Fibroblast of the conjunctiva (primary cell): ENCODE measurements at regions not wholly inside any gene's neighbourhood (a gene's known extent, or its start where the extent isn't known, plus 50 kb on each side); places are given as distances from the start of the nearest gene placed in this dataset.
"Not testable (repeated sequence)": the region's sequence is repeated elsewhere in the genome, so short reads cannot be mapped to it uniquely, and the experiment has no call there.

ENCODE experiments used
- DNase-seq: peaks from one replicate; pipeline ENCODE4 v3.0.0-alpha.2; 2010; ENCODE audit warnings: low read depth

DNA sequence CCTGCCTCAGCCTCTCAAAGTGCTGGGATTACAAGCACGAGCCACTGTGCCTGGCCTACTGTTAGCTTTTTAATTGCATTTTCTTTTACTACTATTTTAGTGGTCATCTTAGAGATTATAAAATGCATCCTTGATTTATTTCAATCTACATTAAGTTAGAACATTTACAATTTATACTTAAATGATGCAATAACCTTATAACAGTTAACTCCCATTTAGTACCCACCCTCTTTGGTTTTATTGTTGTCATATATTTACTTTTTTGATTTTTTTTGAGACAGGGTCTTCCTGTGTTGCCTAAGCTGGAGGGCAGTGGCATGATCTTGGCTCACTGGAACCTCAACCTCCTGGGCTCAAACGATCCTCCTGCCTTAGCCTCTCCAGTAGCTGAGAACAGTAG is 77.3 kb downstream of the PPCDC start:
- DNase-seq: no peak

DNA sequence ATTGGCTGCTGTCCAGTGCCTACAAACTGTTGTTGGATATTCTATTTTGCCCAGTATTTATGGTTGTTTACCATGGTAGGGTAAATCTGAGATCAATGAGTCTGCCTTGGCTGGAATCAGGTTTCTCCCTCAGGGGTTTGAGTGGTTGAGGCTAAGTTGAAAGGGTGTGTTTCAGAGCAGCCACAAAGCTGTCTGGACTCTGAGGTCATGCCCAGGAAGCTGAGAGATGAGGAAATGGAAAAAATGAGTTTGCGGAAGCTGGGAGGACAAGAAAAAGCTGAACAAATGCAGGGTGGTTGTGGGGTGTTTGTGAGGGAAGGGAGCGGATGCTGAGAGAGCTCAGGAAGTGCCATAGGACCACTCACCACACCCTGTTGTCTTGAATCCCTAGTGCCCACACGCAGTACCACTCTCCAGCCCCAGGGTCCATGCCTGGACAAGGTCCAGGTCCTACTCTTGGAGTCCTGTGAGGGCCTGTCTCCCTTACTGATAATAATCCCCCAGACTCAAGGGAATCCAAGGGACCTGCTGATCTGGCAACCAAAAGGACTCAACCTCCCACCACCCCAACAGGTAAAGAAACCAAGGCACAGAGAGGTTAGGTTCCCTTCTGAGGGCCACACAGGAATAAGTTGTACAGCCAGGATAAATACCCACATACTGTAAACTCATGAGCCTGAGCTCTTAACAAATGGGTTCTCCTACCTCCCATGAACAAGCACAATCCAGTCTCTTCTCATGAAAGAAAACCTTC is 81.6 kb downstream of the PPCDC start:
- peak; percentile 90 for DNase-seq

DNA sequence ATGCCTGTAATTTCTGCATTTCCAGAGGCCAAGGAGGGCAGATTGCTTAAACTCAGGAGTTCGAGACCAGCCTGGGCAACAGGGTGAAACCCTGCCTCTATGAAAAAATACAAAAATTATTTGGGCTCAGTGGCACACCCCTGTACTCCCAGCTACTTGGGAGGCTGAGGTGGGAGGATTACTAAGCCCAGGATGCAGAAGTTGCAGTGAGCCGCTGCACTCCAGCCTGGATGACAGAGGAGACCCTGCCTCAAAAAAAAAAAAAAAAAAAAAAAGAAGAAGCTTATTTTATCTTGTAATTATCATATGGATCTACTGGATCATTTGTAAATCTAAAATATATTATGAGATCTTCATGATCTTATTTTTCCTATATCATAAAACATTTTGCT is 84.1 kb downstream of the PPCDC start:
- DNase-seq: no peak

DNA sequence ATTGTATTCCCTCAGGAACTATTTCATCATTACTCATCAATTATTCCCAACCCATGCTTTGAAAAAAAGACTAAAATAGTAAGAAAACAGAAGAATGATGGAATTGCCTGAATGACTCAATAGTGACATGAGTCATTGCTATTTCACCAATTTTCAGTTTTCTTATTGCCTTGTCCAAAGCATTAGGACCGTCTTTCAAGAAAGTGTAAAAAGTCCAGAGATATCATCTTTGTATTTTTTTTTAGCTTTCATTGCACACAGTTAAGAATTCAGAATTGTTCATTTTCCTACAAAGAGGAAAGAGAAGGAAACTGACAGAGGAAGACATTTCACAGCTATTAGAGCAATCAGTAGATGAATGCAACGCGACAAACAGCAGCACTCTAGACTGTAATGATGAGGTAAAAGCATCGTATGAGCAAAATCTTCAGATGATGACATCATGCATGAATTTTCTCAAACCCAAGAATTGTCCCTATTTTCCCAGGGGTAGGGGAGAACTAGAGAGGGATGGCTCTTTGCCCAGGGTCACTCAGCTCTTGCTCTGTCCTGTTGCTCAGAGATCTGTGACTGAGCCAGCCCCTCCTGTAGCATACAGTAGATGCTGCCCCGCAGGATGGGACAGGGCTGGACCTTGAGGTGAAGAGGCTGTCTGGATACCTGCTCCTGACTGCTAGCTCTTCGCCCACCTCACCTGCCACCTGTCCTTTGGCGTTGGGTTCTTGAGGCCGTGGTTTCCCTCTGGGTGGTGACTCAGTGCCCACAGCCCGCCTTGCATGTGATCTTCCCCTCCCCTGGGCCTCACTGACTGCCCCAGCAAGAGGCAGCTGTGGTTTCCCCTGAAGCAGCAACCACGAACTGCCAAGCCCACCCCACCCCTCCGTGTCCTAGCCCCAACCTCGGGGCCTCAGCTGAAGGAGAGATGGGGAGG is 84.8 kb downstream of the PPCDC start:
- DNase-seq: peak; percentile 76

DNA sequence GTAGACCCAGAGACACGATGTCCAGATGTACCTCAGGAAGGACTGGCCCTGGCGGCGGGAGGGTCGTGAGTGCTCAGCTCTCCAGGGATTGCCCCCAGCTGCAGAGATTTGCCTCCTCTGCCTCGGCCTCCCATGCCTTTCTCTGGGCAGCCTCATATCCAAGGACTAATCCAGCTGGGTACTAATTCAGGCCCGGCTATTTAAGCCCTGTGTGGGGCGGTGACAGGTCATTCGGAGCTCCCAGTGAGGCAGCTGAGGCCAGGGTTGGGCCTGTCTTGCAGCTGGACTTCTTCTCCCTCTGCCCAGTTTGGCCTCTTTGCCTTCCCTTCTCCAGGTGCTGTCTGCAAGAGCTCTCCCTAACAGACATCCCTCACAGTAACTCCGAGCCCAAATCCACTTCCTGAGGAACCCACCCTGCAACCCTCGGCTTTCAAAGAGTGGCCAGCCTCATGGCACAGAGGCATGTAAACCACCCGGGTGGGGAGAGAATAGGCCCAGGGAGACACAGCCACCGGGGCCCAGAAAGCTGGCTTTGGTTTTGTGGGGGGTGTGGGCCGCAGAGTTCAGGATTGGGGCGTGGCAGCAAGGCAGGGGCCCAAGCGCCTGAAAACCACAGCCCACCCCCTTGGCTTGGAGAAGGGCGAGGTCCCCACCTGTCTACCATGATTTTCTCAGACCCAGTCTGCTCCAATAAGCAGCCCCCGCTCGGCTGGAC is 85.8 kb downstream of the PPCDC start:
- DNase-seq: no peak

DNA sequence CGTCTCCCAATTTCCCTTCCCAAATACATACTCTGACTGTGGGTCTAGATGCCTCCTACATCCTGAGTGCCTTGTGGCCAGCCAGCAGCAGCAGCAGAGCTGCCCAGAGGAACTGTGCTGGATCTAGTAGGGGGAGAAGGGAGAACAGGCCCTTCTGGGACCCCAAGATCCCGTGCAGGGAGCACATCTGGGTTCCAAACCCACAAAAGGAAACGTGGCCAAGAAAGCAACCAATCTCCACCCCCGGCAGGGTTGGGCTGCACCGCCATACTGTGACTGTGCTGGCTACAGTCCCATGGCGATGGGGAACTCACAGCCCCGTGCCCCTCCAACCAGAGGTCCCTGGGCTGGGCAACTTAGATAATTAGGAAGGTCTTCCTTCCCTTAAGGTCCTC is 86.3 kb downstream of the PPCDC start:
- DNase-seq: no peak

DNA sequence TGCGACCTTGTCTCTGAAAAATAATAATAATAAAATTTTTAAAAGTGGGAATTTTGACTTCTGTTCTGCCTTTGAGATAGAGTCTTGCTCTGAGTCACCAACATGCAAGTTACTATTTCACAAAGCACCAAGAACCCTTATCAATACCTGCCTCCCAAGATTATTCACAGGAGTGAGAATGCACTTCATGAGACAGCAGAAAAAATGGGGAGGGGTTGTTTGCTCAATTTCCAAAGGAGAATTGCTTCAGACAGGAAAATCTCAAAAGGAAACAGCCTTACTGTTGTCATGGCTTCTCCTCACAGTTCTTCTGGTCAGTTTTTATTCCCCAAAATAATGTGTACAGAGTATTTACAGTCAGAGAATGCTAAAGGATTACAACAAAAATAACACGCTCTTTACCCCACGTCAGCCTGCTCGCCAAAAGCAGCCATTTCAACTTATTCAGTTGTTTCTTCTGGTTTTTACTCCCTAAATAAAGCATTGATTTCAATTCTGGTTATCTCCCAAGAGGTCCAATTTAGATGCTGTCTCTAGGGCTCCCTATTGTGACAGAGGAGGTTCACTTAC is 89.0 kb downstream of the PPCDC start:
- DNase-seq: no peak

DNA sequence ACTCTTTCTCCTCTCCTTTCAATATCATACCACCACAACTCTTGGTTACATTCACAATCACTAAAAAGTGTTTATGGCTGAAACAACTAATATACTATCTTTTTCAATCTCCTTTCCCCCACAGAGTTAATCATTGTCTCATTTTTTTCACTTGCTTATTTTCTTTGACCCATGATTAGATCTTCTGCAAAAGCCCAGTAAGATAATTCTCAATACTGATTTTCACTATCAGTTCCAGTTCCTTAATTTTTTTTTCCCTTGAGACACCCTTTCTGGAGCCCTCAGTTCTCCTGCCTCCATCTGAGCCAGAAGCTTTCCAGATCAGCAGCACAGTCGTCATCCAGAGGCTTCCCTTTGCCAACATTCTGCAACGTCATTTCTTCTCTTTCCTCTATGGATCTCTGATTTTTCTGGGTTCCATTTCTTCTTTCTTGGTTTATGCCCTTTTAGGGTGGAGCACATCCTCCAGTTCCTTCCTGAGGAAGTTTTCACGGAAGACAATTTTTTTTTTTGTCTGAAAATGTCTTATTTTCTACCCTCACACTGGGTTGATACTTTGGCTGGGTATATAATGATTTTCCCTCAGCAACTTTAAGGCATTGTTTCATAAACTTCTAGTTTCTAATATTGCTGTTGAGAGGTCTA is 88.7 kb upstream of the C15orf39 start:
- no peak for DNase-seq

DNA sequence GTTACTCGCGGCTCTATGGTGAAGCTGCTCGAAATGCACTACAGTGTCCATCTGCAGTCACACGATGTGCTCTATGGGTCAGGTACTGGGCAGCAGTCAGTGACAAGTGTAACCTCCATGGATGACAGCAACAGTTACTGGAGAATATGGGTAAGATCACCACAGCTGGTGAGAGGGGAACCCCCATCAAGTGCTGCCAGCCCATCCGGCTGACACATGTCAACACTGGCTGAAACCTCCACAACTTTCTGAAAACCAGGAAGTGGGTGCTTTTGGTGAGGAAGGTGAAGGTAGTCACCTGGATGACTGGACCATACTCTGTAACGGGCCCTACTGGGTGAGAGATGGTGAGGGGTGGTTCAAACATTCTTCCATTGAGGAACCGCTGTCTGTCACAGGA is 87.4 kb upstream of the C15orf39 start:
- no peak for DNase-seq

DNA sequence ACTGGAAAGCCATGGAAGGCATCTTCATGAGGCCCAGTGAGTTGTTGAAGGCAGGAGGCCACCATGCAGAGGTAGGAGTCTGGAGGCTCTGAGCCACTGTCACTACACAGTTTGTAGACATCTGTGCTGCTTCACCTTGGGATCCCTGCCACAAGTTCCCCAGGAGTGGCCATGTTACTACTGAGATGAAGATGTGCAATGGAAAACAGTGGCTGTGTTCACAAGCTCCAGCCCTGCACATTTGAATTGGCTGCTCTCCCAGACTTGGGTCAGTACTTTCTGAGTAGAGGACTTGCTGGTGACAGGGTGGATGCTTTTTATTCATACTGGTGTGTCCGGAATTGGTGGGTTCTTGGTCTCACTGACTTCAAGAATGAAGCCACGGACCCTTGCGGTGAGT is 86.9 kb upstream of the C15orf39 start:
- DNase-seq: no peak

DNA sequence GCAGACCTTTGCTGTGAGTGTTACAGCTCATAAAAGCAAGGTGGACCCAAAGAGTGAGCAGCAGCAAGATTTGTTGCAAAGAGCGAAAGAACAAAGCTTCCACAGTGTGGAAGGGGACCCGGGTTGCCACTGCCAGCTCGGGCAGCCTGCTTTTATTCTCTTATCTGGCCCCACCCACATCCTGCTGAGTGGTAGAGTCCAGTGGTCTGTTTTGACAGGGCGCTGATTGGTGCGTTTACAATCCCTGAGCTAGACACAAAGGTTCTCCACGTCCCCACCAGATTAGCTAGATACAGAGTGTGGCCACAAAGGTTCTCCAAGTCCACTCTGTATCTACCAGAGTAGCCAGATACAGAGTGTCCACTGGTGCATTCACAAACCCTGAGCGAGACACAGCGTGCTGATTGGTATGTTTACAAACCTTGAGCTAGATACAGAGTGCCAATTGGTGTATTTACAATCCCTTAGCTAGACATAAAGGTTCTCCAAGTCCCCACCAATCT is 86.2 kb upstream of the C15orf39 start:
- not testable (repeated sequence) for DNase-seq

DNA sequence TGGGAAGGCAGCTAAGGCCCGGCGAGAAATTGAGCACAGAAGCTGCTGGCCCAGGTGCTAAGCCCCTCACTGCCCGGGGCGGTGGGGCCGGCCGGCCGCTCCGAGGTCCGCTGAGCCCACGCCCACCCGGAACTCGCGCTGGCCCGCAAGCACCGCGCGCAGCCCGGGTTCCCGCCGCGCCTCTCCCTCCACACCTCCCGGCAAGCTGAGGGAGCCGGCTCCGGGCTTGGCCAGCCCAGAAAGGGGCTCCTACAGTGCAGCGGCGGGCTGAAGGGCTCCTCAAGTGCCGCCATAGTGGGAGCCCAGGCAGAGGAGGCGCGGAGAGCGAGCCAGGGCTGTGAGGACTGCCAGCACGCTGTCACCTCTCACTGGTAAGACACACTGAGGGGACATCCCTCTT is 85.5 kb upstream of the C15orf39 start:
- not testable (repeated sequence) for DNase-seq

DNA sequence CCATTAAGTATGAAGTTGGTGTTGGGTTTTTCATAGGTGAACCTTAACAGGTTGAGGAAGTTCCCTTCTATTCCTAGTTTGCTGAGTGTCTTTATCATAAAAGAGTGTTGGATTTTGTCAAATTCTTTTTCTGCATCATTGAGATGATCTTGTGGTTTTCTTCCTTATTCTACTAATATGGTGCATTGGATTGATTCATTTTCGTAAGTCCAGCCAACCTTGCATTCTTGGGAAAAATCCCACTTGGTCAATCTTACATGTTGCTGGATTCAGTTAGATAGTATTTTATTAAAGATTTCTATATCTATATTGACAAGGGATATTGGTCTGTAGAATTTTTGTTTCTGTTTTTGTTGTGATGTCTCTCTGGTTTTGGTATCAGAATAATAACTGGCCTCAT is 83.7 kb upstream of the C15orf39 start:
- DNase-seq: no peak

DNA sequence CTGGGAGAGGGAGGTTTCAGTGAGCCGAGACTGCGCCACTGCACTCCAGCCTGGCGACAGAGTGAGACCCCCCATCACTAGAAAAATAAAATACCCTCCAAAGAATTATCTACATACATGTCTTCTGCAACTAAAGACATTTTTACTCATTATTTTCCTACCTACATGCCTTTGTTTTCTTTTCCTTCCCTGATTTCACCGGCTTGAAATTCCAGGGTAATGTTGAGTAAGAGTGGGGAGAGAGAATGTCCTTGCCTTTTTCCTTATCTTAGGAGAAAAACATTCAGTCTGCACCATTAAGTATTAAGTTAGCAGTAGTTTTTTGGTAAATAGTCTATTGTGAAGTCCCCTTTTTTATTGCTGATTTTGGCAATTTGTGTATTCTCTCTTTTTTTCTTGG is 82.4 kb upstream of the C15orf39 start:
- DNase-seq: not testable (repeated sequence)

DNA sequence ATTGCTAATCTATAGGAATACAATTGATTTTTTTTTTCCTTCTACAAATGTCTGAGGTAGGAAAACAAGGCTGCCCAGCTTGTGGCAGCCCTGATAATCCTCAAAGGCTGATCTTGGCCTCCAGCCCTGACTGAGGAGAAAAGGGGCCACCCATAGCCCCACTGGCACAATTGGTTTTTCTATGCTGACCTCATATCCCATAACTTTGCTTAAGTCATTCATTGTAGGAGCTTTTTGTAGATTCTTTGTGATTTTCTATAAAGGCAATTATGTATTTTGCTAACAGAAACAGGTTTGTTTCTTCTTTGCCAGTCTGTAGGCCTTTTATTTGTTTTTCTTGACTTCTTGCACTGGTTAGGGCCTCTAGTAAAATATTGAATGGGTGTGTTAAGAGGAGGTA is 80.2 kb upstream of the C15orf39 start:
- DNase-seq: no peak

DNA sequence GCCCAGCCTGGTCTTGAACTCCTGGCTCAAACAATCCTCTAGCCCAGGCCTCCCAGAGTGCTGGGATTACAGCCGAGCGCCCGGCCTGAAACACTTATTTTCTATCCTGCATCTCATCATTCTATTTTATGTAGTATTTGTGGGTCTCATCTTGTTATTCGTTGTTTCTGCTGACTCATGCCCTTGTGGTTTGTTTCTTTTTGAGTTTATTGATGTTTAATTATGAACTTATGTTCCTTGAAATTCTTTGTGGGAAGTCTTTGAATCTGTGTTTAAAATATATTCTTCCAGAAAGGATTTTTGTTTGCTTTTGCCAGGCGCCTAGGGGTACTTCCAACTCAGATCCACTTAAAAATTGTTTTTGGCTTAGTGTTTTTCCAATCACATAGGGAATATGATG is 78.3 kb upstream of the C15orf39 start:
- peak; percentile 29 for DNase-seq

DNA sequence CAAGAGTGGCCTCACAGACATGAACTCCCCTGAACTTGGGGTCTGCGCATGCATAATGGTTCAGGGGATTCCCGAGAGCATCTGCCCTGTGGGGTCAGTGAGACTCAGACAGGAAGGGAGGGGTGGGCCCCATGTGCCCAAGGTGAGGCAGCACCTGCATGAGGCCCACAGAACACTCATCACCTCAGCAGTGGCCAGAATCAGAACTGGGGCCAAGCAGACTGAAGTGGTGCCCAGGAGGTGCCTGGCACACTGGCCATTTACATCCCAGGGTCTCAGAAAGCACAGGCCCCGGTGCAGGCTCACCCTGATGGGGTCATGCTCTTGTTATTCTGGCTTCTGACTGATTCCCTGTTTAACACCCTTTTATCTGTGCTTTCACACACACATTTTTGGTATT is 77.4 kb upstream of the C15orf39 start:
- not testable (repeated sequence) for DNase-seq

DNA sequence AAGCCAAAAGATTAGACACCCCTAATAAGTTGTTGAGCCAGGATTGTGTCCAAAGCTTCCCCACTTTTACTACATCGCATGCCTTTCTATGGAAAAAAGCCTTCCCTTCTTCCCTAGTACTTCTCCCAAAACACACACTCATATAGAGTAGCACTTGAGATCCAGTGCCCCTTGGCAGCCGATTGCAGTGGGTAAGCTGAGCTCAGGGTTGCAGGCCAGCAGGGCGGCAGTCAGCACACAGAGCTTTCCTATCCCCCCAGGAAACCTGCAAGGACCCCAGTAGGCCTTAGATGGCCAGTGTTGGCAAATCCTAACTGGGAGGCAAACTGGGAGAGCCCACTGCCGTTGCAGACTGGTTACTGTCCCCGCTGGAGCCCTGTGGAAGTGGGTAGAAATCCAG is 75.7 kb upstream of the C15orf39 start:
- no peak for DNase-seq

DNA sequence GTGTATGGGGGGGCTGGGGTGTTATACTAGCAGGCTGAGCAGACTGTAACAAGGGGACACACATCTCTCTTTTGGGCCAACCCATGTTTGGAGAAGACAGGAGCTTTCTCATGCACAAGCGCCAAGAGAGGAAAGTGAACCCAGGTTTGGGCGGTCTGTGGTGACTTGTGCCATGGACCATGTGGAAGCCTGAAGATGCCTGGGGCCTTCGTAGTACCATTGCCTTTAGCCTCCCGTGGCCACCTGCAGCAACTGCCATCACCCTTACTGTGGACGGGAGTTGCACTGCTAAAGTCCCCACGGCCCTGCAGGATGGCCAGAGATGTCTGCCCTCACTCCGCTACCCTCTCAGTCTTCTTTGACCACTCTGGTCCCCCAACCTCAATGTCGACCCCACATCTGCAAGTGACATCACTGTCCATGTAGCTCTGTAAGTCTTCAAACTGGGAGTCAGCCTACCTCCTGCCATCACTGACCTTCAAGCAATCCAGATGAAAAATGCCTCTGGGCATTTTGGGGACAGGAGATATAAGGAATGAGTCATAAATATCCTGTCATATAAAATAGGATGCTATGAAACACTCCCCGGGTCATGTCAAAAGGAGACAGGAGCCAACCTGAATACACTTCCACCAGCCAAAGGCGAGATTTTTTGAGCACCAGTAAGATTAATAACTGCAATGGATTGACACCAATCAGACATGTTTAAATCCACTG is 74.7 kb upstream of the C15orf39 start:
- DNase-seq: no peak

DNA sequence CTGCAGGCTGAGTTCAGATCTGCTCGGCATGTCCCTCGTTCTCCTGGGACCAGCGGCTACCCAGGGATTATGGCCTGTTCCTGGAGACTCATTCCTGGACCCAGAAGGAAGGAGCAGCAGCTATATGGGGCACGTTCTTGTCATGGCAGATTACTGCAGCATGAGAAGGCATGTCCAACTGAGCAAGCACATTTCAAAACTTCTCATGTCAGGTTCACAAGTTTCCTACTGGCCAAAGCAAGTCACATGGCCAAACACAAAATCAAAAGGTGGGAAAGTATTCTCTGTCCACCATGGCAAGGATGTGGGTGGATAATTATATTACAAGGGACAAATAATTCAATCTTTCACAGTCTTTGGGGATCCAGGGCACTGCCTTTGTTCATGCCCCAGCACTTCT is 71.9 kb upstream of the C15orf39 start:
- DNase-seq: no peak

DNA sequence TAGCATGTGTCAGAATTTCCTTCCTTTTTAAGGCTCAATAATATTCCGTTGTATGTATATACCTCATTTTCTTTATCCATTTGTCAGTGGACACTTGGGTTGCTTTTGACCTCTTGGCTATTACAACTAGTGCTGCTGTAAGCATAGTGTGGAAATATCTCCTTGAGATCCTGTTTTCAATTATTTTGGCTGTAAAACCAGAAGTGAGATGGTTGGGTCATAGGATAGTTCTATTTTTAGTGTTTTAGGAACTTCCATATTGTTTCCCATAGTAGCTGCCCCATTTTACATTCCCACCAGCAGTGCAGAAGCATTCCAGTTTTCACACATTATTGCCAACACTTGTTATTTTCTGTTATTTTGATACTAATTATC is 70.4 kb upstream of the C15orf39 start:
- DNase-seq: no peak
